ENCODE measurements at regions not wholly inside any gene's neighbourhood (a gene's known extent, or its start where the extent isn't known, plus 50 kb on each side); places are given as distances from the start of the nearest gene placed in this dataset.

- TF ChIP-seq SP1 (IDR thresholded peaks at IDR 0.05) = no peak
- no peak for TF ChIP-seq TARDBP (IDR thresholded peaks at IDR 0.05)
- no peak for TF ChIP-seq FOXK2 (IDR thresholded peaks at IDR 0.05)
- no peak for TF ChIP-seq SUZ12 (IDR thresholded peaks at IDR 0.05)
- no peak for TF ChIP-seq ELF4 (IDR thresholded peaks at IDR 0.05)
- no peak for TF ChIP-seq FOXM1 (IDR thresholded peaks at IDR 0.05; ENCODE audit: borderline replicate concordance)
Measured at GRCh38 chr14:81653626-81654025, 120.0 kb upstream of the SEL1L start.
